OCI-LY7 (cell line): ENCODE measurements at regions not wholly inside any gene's neighbourhood (a gene's known extent, or its start where the extent isn't known, plus 50 kb on each side); places are given as distances from the start of the nearest gene placed in this dataset.

Experiments
- BruUV-seq: library from RNA; stranded (reverse); fragments of 400-500 nt; replicated peaks from 2 replicates; lab custom pipeline; 2021; lab: Mats Ljungman, UMichigan
- CTCF ChIA-PET: fragments of 300-600 bp; sonication (Branson Sonifier 250); formaldehyde crosslinking; loops from one replicate; lab custom pipeline; 2022; ENCODE audit warnings: antibody characterized with exemption; ENCODE audit not compliant: unreplicated experiment; lab: Charles Lee
- POLR2A ChIA-PET: fragments of 300-600 bp; sonication (Branson Sonifier 250); formaldehyde crosslinking; loops from one replicate; lab custom pipeline; 2022; ENCODE audit warnings: antibody characterized with exemption; lab: Charles Lee
- DNase-seq: peaks from one replicate; pipeline ENCODE4 v3.0.0-alpha.2; 2015; ENCODE audit warnings: low spot score
- H2AFZ ChIP-seq: fragments of 200-600 bp; sonication (generic), shearing (Covaris generic); 2 replicates; pipeline ENCODE4 v1.6.1; 2014; ENCODE audit warnings: mild to moderate bottlenecking, antibody characterized with exemption, low read length, moderate library complexity
- H3K27ac ChIP-seq: fragments of 200-600 bp; sonication (generic); 2 replicates; pipeline ENCODE4 v1.5.1; 2014; ENCODE audit warnings: mixed run types, low read depth, mild to moderate bottlenecking, moderate library complexity, low read length, inconsistent platforms; ENCODE audit not compliant: poor library complexity, severe bottlenecking
- H3K36me3 ChIP-seq: fragments of 200-600 bp; sonication (generic); 2 replicates; pipeline ENCODE4 v1.6.1; 2014; ENCODE audit warnings: mild to moderate bottlenecking, antibody characterized with exemption, low read length, moderate library complexity, mixed read lengths; ENCODE audit not compliant: insufficient read depth
- H3K4me1 ChIP-seq: fragments of 200-600 bp; sonication (generic); 2 replicates; pipeline ENCODE4 v1.5.1; 2014; ENCODE audit warnings: mild to moderate bottlenecking, low read length; ENCODE audit not compliant: insufficient read depth, poor library complexity, severe bottlenecking
- H3K4me2 ChIP-seq: fragments of 200-600 bp; sonication (generic); 2 replicates; pipeline ENCODE4 v1.6.1; 2014; ENCODE audit warnings: mild to moderate bottlenecking, low read length
- H3K4me3 ChIP-seq: fragments of 200-600 bp; sonication (generic); 2 replicates; pipeline ENCODE4 v1.5.1; 2014; ENCODE audit warnings: mild to moderate bottlenecking, low read depth, low read length; ENCODE audit not compliant: poor library complexity, severe bottlenecking
- H3K79me2 ChIP-seq: fragments of 200-600 bp; sonication (generic); 2 replicates; pipeline ENCODE4 v1.6.1; 2016; ENCODE audit warnings: low read depth, mild to moderate bottlenecking, low read length, moderate library complexity, mixed read lengths; ENCODE audit not compliant: insufficient read depth
- H3K9me2 ChIP-seq: fragments of 200-600 bp; sonication (generic); 2 replicates; pipeline ENCODE4 v1.6.1; 2016; ENCODE audit warnings: mild to moderate bottlenecking, low read length, mixed read lengths; ENCODE audit not compliant: insufficient read depth
- H3K9me3 ChIP-seq: fragments of 200-600 bp; sonication (generic); 2 replicates; pipeline ENCODE4 v1.6.1; 2014; ENCODE audit warnings: mild to moderate bottlenecking, mixed run types, low read length, mixed read lengths
- H4K20me1 ChIP-seq: fragments of 200-600 bp; sonication (generic); 2 replicates; pipeline ENCODE4 v1.6.1; 2014; ENCODE audit warnings: mild to moderate bottlenecking, antibody characterized with exemption, low read length, moderate library complexity, mixed read lengths; ENCODE audit not compliant: insufficient read depth
- EZH2phosphoT487 ChIP-seq: fragments of 200-600 bp; sonication (generic); IDR thresholded peaks from 2 replicates; pipeline ENCODE4 v1.6.1; 2018; ENCODE audit warnings: low read depth, borderline replicate concordance, mild to moderate bottlenecking, mixed run types, antibody characterized with exemption, low read length, moderate library complexity, mixed read lengths
- intact Hi-C: fragments of 100-400 bp; cut with micrococcal nuclease; formaldehyde crosslinking; loops from one replicate; pipeline ENCODE4 v1.10.0; 2022; ENCODE audit not compliant: unreplicated experiment
- TF ChIP-seq, protein P1 (sequence below): fragments of 200-600 bp; sonication (generic); conservative IDR thresholded peaks from 2 replicates; pipeline ENCODE4 v1.5.1; 2014; ENCODE audit warnings: mild to moderate bottlenecking, antibody characterized with exemption, low read length, moderate library complexity, mixed read lengths

DNA sequence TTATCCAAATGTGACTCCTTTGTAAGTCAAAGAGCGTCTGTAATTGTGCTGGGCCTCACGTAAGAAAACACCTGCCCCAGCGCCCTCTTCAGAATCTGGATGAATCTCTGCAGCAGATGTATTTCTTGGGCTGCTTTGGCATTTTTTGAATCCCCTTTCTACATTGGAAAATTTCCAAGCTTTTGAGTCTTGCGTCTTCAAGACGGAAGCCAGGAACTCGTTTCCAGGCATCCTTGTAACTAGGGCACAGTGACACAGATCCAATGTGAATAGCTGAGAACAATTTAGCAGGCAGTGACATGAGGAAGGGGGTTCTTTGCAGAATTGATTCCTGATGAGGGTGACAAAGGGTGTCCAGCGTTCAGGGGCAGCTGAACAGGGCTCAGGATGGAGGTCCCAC, 862.3 kb downstream of the TYW1 start:
- intact Hi-C loops = no loop called here
- no TSS peak for BruUV-seq
- ChIA-PET POLR2A (no interaction called here), CTCF (no interaction called here)
- Histone ChIP-seq H3K9me2 (no peaks in the 10 kb centered on the region), H3K4me2 (no peak overlapping the region), H4K20me1 (no peaks in the 10 kb centered on the region), H3K27ac (no peak overlapping the region), H3K36me3 (no peaks in the 10 kb centered on the region), H3K9me3 (0 out of 2 replicates have a peak, but pooled peaks cover 6% of the 10 kb centered on the region), H3K4me3 (no peak overlapping the region), H2AFZ (no peak overlapping the region), H3K4me1 (no peaks in the 10 kb centered on the region), H3K79me2 (no peaks in the 10 kb centered on the region)
- DNase-seq = no peak
- no peak for TF ChIP-seq EZH2phosphoT487
- TF ChIP-seq, protein P1, sequence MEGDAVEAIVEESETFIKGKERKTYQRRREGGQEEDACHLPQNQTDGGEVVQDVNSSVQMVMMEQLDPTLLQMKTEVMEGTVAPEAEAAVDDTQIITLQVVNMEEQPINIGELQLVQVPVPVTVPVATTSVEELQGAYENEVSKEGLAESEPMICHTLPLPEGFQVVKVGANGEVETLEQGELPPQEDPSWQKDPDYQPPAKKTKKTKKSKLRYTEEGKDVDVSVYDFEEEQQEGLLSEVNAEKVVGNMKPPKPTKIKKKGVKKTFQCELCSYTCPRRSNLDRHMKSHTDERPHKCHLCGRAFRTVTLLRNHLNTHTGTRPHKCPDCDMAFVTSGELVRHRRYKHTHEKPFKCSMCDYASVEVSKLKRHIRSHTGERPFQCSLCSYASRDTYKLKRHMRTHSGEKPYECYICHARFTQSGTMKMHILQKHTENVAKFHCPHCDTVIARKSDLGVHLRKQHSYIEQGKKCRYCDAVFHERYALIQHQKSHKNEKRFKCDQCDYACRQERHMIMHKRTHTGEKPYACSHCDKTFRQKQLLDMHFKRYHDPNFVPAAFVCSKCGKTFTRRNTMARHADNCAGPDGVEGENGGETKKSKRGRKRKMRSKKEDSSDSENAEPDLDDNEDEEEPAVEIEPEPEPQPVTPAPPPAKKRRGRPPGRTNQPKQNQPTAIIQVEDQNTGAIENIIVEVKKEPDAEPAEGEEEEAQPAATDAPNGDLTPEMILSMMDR = no peak

DNA sequence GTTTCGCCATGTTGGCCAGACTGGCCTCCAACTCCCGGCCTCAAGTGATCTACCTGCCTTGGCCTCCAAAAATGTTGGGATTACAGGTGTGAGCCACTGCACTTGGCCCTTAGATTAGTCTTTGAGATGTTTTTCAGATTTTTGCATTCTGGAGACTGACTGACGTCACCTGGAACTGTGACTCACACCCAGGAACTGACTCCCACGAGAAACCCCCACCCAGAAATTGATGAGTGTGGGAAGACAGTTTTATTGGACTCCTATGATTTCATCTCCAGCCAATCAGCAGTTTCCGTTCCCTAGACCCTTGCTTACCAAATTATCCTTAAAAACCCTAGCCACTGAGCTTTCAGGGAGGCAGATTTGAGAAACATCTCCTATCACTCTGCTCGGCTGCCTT, 867.3 kb downstream of the TYW1 start:
- Histone ChIP-seq H3K4me1 (no peaks in the 10 kb centered on the region), H3K4me2 (no peak overlapping the region), H2AFZ (no peak overlapping the region), H3K9me3 (0 out of 2 replicates have a peak, but pooled peaks cover 6% of the 10 kb centered on the region), H3K36me3 (no peaks in the 10 kb centered on the region), H3K4me3 (no peak overlapping the region), H3K9me2 (no peaks in the 10 kb centered on the region), H3K27ac (no peak overlapping the region), H3K79me2 (no peaks in the 10 kb centered on the region), H4K20me1 (no peaks in the 10 kb centered on the region)
- ChIA-PET POLR2A (interaction anchor here (1.2 kb wide), 1 partner anchor 87 kb away, joined by 3 read pairs; no protein-coding TSS in a partner anchor), CTCF (no interaction called here)
- TF ChIP-seq EZH2phosphoT487 = no peak
- TF ChIP-seq, protein P1 = no peak
- no peak for DNase-seq
- BruUV-seq = no TSS peak
- intact Hi-C loops = no loop called here

DNA sequence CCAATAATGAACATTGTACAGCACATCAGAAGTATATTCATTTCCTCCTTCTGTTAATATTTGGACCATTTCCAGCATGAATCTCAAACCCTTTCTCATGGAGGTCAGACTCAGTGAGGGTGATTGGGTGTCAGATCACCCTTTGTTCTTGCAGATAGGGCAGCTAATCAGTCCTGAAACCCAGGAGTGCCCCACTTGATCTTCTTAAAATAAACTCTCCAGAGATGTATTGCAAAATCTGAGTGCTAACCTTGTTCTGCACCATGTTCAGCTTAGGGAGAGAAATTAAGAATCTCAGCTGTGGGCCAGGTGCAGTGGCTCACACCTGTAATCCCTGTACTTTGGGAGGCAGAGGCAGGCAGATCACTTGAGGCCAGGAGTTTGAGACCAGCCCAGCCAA, 869.4 kb downstream of the TYW1 start:
- BruUV-seq = no TSS peak
- Histone ChIP-seq H4K20me1 (no peaks in the 10 kb centered on the region), H3K9me2 (no peaks in the 10 kb centered on the region), H3K4me3 (no peak overlapping the region), H3K36me3 (no peaks in the 10 kb centered on the region), H3K9me3 (0 out of 2 replicates have a peak, but pooled peaks cover 6% of the 10 kb centered on the region), H3K79me2 (no peaks in the 10 kb centered on the region), H3K4me1 (no peaks in the 10 kb centered on the region), H2AFZ (no peak overlapping the region), H3K27ac (no peak overlapping the region), H3K4me2 (no peak overlapping the region)
- intact Hi-C loops = no loop called here
- no peak for DNase-seq
- TF ChIP-seq EZH2phosphoT487 = no peak
- TF ChIP-seq, protein P1 = no peak
- ChIA-PET POLR2A (no interaction called here), CTCF (no interaction called here)
